Naive thymus-derived CD4-positive, alpha-beta T cell (primary cell): ENCODE measurements at regions not wholly inside any gene's neighbourhood (a gene's known extent, or its start where the extent isn't known, plus 50 kb on each side); places are given as distances from the start of the nearest gene placed in this dataset.

ENCODE experiments used
- ATAC-seq: fragments of 150-1000 bp; cut with Tn5 transposase; 2 replicates; pipeline ENCODE4 v1.10.0; 2021; ENCODE audit warnings: mild to moderate bottlenecking, moderate library complexity
- CTCF ChIA-PET: fragments of 350-600 bp; sonication (Branson Sonifier 250); formaldehyde crosslinking; loops from one replicate; lab custom pipeline; 2021; ENCODE audit warnings: antibody characterized with exemption; lab: Charles Lee
- POLR2A ChIA-PET: fragments of 350-600 bp; sonication (Branson Sonifier 250); formaldehyde crosslinking; loops from one replicate; lab custom pipeline; 2021; ENCODE audit warnings: antibody characterized with exemption, inconsistent platforms; lab: Charles Lee
- DNase-seq, 9 donors: peaks; one replicate each; pipeline versions ENCODE4 v3.0.0 to v3.0.0-alpha.2; 2020 to 2022; ENCODE audit warnings: mixed read lengths in 1 of 9
- H3K27ac ChIP-seq: one replicate; pipeline ENCODE4 v1.7.0; 2013; ENCODE audit warnings: mild to moderate bottlenecking, low read depth, low read length, moderate library complexity
- H3K27me3 ChIP-seq, 2 donors: one replicate each; pipeline ENCODE4 v1.7.0; 2013; ENCODE audit warnings: low read length in 2 of 2, mild to moderate bottlenecking in 2 of 2, moderate library complexity in 2 of 2; ENCODE audit not compliant: control insufficient read depth in 2 of 2, insufficient read depth in 2 of 2
- H3K36me3 ChIP-seq, 3 experiments: 1 replicate in 2 of 3; 2 replicates in 1 of 3; pipeline ENCODE4 v1.7.0; 2013; ENCODE audit warnings: low read length in 3 of 3, mild to moderate bottlenecking in 3 of 3, moderate library complexity in 1 of 3; ENCODE audit not compliant: insufficient read depth in 3 of 3, control insufficient read depth in 2 of 3
- H3K4me1 ChIP-seq, 2 donors: one replicate each; pipeline ENCODE4 v1.7.0; 2013; ENCODE audit warnings: low read length in 2 of 2, mild to moderate bottlenecking in 2 of 2, moderate library complexity in 1 of 2; ENCODE audit not compliant: control insufficient read depth in 2 of 2, insufficient read depth in 2 of 2
- H3K4me3 ChIP-seq: 2 replicates; pipeline ENCODE4 v1.7.0; 2013; ENCODE audit warnings: mild to moderate bottlenecking, low read length
- H3K9me3 ChIP-seq, 3 experiments: 1 replicate in 2 of 3; 2 replicates in 1 of 3; pipeline ENCODE4 v1.7.0; 2013; ENCODE audit warnings: low read length in 3 of 3; ENCODE audit not compliant: control insufficient read depth in 2 of 3
- H3K27ac Mint-ChIP-seq, 9 donors: one replicate each; pipeline ENCODE4 v1.8.0; 2020 to 2022; ENCODE audit warnings: mixed read lengths in 9 of 9, mild to moderate bottlenecking in 8 of 9, moderate library complexity in 5 of 9, inconsistent platforms in 2 of 9
- H3K27me3 Mint-ChIP-seq, 5 donors: one replicate each; pipeline ENCODE4 v1.8.0; 2021 to 2022; ENCODE audit warnings: mixed read lengths in 5 of 5, mild to moderate bottlenecking in 1 of 5
- H3K36me3 Mint-ChIP-seq, 5 donors: one replicate each; pipeline ENCODE4 v1.8.0; 2020 to 2022; ENCODE audit warnings: mixed read lengths in 5 of 5, mild to moderate bottlenecking in 3 of 5, inconsistent platforms in 1 of 5
- H3K4me1 Mint-ChIP-seq, 7 donors: one replicate each; pipeline ENCODE4 v1.8.0; 2020 to 2022; ENCODE audit warnings: mixed read lengths in 7 of 7, mild to moderate bottlenecking in 3 of 7, inconsistent platforms in 1 of 7
- H3K4me3 Mint-ChIP-seq, 10 donors: one replicate each; pipeline ENCODE4 v1.8.0; 2020 to 2022; ENCODE audit warnings: mild to moderate bottlenecking in 10 of 10, mixed read lengths in 10 of 10, moderate library complexity in 6 of 10, inconsistent platforms in 2 of 10
- H3K9me3 Mint-ChIP-seq, 11 donors: one replicate each; pipeline ENCODE4 v1.8.0; 2020 to 2022; ENCODE audit warnings: mixed read lengths in 11 of 11, mild to moderate bottlenecking in 4 of 11, inconsistent platforms in 1 of 11, moderate library complexity in 1 of 11
- intact Hi-C, 2 donors: fragments of 100-400 bp; cut with micrococcal nuclease; formaldehyde crosslinking; loops; one replicate each; pipeline ENCODE4 v1.15.1; 2023

DNA sequence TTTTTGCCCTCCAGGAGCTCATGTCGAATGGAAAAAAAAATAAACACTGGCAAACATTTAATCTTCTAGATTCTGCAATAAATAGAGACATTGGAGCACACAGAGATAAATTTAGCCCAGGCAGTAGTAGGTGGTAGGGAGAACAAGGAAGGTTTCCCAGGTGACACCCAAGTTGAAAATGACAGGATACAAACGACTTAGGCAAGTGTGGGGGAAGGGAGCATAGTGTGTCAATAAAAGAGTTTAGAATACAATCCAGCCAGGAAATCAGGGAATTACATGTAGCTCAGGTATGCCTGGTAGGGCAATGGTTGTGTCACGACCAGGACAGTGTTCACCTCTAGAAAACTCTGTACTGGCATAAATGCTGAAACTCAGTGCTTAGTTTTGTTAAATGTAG is 364.6 kb upstream of the AGTR1 start:
- Histone ChIP-seq H3K4me3 (no peak overlapping the region), H3K36me3 (no peaks in the 10 kb centered on the region), H3K27me3 (no peaks in the 10 kb centered on the region), H3K27ac (no peak overlapping the region), H3K4me1 (no peaks in the 10 kb centered on the region), H3K9me3 (no peaks in the 10 kb centered on the region)
- intact Hi-C loops: no loop called here
- Mint-ChIP-seq H3K27ac (no peak overlapping the region), H3K27me3 (no peaks in the 10 kb centered on the region), H3K4me1 (no peaks in the 10 kb centered on the region), H3K36me3 (no peaks in the 10 kb centered on the region), H3K4me3 (no peak overlapping the region), H3K9me3 (peaks cover 1 to 16% (median 5%) of the 10 kb centered on the region in 11 donors)
- ChIA-PET CTCF (interaction anchor here (0.6 to 0.7 kb wide), 2 partner anchors 15 to 1996 kb away, joined by 3 to 4 read pairs; no protein-coding TSS in a partner anchor), POLR2A (no interaction called here)
- no peak for DNase-seq
- ATAC-seq: no peak

DNA sequence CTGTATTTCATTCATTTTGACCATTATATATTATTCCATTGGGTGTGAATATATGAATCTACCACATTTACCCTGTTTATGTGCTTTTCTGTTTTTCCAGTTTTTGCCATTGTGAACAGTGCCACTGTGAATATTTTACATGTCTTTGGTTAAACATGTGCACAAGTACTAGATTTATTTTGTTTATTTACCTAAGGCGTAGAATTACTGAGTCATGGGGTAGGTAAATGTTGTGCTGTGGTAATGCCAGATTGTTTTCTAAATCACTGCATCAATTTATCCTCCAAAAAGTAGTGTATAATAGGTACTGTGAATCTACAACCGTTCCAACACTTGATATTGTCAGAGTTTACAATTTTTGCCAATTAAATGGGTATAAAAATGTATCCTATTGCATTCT is 362.1 kb upstream of the AGTR1 start:
- Histone ChIP-seq H3K36me3 (no peaks in the 10 kb centered on the region), H3K27ac (no peak overlapping the region), H3K27me3 (no peaks in the 10 kb centered on the region), H3K4me1 (no peaks in the 10 kb centered on the region), H3K4me3 (no peak overlapping the region), H3K9me3 (no peaks in the 10 kb centered on the region)
- DNase-seq: no peak
- Mint-ChIP-seq H3K36me3 (no peaks in the 10 kb centered on the region), H3K27ac (no peak overlapping the region), H3K4me3 (no peak overlapping the region), H3K9me3 (peaks cover 0 to 18% (median 3%) of the 10 kb centered on the region in 11 donors), H3K4me1 (no peaks in the 10 kb centered on the region), H3K27me3 (no peaks in the 10 kb centered on the region)
- ChIA-PET POLR2A (no interaction called here), CTCF (no interaction called here)
- no peak for ATAC-seq
- intact Hi-C loops: no loop called here

DNA sequence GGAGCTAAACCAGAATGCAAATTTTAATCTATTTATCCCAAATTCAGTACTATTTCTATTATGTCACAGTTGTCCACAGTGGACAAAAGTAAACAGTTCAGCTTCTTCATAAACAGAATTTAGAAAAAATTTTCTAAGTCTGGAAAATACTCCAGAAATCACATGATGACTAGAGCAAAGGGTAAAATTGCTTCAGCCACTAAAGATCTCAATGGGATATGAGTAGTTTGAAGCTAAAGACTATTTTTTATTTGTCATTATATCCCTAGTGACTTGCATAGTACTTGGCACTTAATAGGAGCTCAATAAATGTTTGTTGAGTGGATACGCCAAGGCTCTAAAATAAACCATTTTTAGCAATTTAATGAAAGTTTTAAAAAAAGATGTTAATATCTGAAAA is 354.3 kb upstream of the AGTR1 start:
- H3K4me1 Mint-ChIP-seq: no peaks in the 10 kb centered on the region
- no peaks in the 10 kb centered on the region for H3K4me1 ChIP-seq
- H3K27ac ChIP-seq: no peak overlapping the region
- DNase-seq (no peak), ATAC-seq (no peak)
- H3K36me3 ChIP-seq: no peaks in the 10 kb centered on the region
- no peaks in the 10 kb centered on the region for H3K9me3 ChIP-seq
- ChIA-PET POLR2A (no interaction called here), CTCF (no interaction called here)
- intact Hi-C loops: no loop called here
- H3K36me3 Mint-ChIP-seq: no peaks in the 10 kb centered on the region
- H3K4me3 Mint-ChIP-seq: no peak overlapping the region
- H3K27me3 ChIP-seq: no peaks in the 10 kb centered on the region
- no peak overlapping the region for H3K4me3 ChIP-seq
- H3K27ac Mint-ChIP-seq: no peak overlapping the region
- H3K9me3 Mint-ChIP-seq: peaks cover 0 to 15% (median 3%) of the 10 kb centered on the region in 11 donors
- no peaks in the 10 kb centered on the region for H3K27me3 Mint-ChIP-seq

DNA sequence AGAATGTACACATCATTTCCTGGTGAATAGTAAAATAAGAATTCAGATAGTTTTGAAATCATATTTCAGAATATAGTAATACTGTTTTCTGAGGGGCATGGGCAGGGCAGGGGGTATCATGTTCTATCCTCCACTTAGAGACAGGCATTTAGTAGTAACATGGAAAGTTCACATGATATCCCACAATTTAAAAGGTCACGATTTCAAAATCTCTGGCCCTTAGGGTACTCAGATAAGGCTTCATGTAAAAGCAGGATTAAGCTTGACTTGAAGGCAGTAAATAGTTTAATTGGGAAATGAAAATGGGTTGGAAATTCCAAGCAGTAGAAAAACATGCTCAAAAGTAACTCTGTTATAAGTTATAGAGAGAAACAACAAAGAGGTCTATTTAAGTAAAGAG is 353.2 kb upstream of the AGTR1 start:
- Histone ChIP-seq H3K4me3 (no peak overlapping the region), H3K36me3 (no peaks in the 10 kb centered on the region), H3K27me3 (no peaks in the 10 kb centered on the region), H3K9me3 (no peaks in the 10 kb centered on the region), H3K4me1 (no peaks in the 10 kb centered on the region), H3K27ac (no peak overlapping the region)
- Mint-ChIP-seq H3K4me1 (no peaks in the 10 kb centered on the region), H3K36me3 (no peaks in the 10 kb centered on the region), H3K27me3 (no peaks in the 10 kb centered on the region), H3K27ac (no peak overlapping the region), H3K4me3 (no peak overlapping the region), H3K9me3 (peaks cover 0 to 10% (median 4%) of the 10 kb centered on the region in 11 donors)
- DNase-seq: no peak
- no peak for ATAC-seq
- ChIA-PET POLR2A (no interaction called here), CTCF (no interaction called here)
- intact Hi-C loops: no loop called here

DNA sequence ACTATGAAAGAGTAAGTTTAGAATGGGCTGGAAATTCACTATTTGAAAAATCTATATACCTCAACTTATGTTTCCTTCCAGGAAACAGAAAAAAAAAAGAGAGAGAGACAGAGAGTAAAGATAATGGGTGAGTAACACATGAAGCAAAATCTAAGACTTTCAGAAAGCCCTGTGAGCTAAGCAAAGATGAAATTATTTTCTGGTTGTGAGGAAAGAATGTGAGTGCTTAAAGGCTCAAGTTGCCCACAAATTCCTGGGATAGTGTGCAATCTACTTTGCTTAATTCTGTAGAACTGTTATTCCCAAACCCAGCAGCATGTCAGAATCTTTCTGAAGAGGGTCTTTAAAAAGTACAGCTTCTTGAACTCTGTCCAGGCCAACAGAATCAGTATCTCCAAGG is 337.7 kb upstream of the AGTR1 start:
- H3K27me3 Mint-ChIP-seq: no peaks in the 10 kb centered on the region
- H3K27ac Mint-ChIP-seq: no peak overlapping the region

DNA sequence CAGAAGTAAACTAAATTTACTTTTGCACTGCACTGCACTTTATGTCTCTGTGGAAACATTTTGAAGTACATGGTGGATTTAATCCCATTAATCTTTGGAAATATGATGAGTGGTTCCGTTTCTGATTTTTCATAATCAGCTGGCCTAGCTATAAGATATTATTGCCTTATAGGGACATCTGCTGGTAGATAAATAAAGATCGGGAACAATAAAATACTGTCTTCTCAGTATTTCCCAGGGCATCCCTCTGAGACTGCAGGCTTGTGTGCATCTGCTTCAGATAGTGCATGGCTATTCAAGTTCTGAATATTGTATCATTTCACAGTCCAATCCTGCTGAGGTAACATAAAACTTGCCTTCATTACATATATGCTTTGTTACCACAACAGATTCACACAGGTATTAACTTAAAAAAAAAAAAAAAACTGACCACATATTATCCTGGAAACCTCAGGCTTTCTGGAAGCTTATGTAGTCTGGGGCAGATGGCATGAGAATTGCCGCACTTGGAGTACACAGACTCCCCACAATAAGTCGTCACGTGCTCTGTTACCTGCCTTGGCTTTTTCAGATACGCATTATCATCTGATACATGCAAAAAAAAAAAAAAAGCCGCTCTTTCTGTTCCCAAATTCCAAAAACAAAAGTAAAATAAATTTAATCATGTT is 330.8 kb upstream of the AGTR1 start:
- Mint-ChIP-seq H3K4me3 (no peak overlapping the region), H3K4me1 (no peaks in the 10 kb centered on the region), H3K27ac (no peak overlapping the region), H3K36me3 (no peaks in the 10 kb centered on the region), H3K27me3 (no peaks in the 10 kb centered on the region), H3K9me3 (peaks cover 0 to 8% (median 3%) of the 10 kb centered on the region in 11 donors)
- ChIA-PET CTCF (no interaction called here), POLR2A (no interaction called here)
- Histone ChIP-seq H3K4me1 (no peaks in the 10 kb centered on the region), H3K27me3 (no peaks in the 10 kb centered on the region), H3K9me3 (no peaks in the 10 kb centered on the region), H3K4me3 (no peak overlapping the region), H3K27ac (no peak overlapping the region), H3K36me3 (no peaks in the 10 kb centered on the region)
- intact Hi-C loops: no loop called here
- DNase-seq: no peak
- ATAC-seq: no peak

More for the DNA sequence above, 337.7 kb upstream of the AGTR1 start:
- intact Hi-C loops: no loop called here
- Histone ChIP-seq H3K9me3 (no peaks in the 10 kb centered on the region), H3K27me3 (no peaks in the 10 kb centered on the region), H3K4me3 (no peak overlapping the region), H3K36me3 (no peaks in the 10 kb centered on the region), H3K4me1 (no peaks in the 10 kb centered on the region), H3K27ac (no peak overlapping the region)
- peaks cover 0 to 9% (median 3%) of the 10 kb centered on the region in 11 donors for H3K9me3 Mint-ChIP-seq
- no peaks in the 10 kb centered on the region for H3K4me1 Mint-ChIP-seq
- POLR2A ChIA-PET: no interaction called here
- CTCF ChIA-PET: no interaction called here
- ATAC-seq: no peak
- H3K4me3 Mint-ChIP-seq: no peak overlapping the region
- no peaks in the 10 kb centered on the region for H3K36me3 Mint-ChIP-seq
- DNase-seq: no peak

DNA sequence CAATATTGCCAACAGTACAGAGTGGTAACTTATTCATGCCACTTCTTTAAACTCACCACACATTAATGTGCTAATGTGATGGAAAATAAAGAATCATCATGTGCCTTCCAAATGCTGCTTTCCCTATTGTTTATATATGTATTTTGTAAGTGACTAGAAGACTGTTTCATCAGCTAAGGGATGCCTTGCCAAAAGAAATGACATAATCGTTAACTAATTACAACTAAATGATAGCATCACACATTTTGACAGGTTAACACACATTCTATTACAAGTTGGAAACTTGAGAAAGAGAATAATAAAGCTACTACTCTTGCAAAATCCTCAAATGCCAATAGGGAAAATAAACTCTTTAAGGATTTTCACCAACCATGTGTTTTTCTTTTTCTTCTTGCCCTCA is 329.9 kb upstream of the AGTR1 start:
- ChIA-PET CTCF (no interaction called here), POLR2A (no interaction called here)
- Mint-ChIP-seq H3K4me3 (no peak overlapping the region), H3K36me3 (no peaks in the 10 kb centered on the region), H3K27me3 (no peaks in the 10 kb centered on the region), H3K27ac (no peak overlapping the region), H3K4me1 (no peaks in the 10 kb centered on the region), H3K9me3 (peaks cover 0 to 8% (median 3%) of the 10 kb centered on the region in 11 donors)
- ATAC-seq (no peak), DNase-seq (no peak)
- intact Hi-C loops: no loop called here
- Histone ChIP-seq H3K9me3 (no peaks in the 10 kb centered on the region), H3K36me3 (no peaks in the 10 kb centered on the region), H3K4me3 (no peak overlapping the region), H3K27ac (no peak overlapping the region), H3K27me3 (no peaks in the 10 kb centered on the region), H3K4me1 (no peaks in the 10 kb centered on the region)
